ENCODE measurements at regions not wholly inside any gene's neighbourhood (a gene's known extent, or its start where the extent isn't known, plus 50 kb on each side); places are given as distances from the start of the nearest gene placed in this dataset.

GRCh38 chr6:85015396-85015990 is 251.1 kb upstream of the TBX18 start (continued):
- TF ChIP-seq TBP (optimal IDR thresholded peaks at IDR 0.05; ENCODE audit: low read depth, low read length), result no peak
- TF ChIP-seq MAZ (CRISPR knock-in tag; conservative IDR thresholded peaks at IDR 0.05 in 1 of 2, IDR thresholded peaks at IDR 0.05 in 1 of 2), result 0 out of 4 replicates have a peak, but pooled peaks of 1 of the 2 experiments have one; percentile 22
- no peak for TF ChIP-seq E2F5 (CRISPR knock-in tag; IDR thresholded peaks at IDR 0.05)
- no peak for TF ChIP-seq BMI1 (IDR thresholded peaks at IDR 0.05; ENCODE audit: low read length)
- peak; percentile 10; the same call in 1 of the 2 replicates for TF ChIP-seq NCOA1 (IDR thresholded peaks at IDR 0.05; ENCODE audit: low read depth)
- TF ChIP-seq MYBL2 (IDR thresholded peaks at IDR 0.05; ENCODE audit: low read depth), result no peak
- no peak for TF ChIP-seq MYBL2 (CRISPR knock-in tag; IDR thresholded peaks at IDR 0.05; ENCODE audit: borderline replicate concordance)
- no peak for TF ChIP-seq NCOA2 (IDR thresholded peaks at IDR 0.05; ENCODE audit: partially characterized antibody in 2 of 2)
- no peak for TF ChIP-seq ARID1B (IDR thresholded peaks at IDR 0.05)
- TF ChIP-seq ZNF512 (tag; IDR thresholded peaks at IDR 0.05), result no peak
- TF ChIP-seq ZBTB33 (CRISPR knock-in tag; IDR thresholded peaks at IDR 0.05), result no peak
- no peak for TF ChIP-seq ZZZ3 (IDR thresholded peaks at IDR 0.05)
- no peak for TF ChIP-seq ZNF408 (CRISPR knock-in tag; IDR thresholded peaks at IDR 0.05; ENCODE audit: low read depth)
- no peak for TF ChIP-seq ZNF592 (IDR thresholded peaks at IDR 0.05)
- TF ChIP-seq ZNF140 (CRISPR knock-in tag; IDR thresholded peaks at IDR 0.05), result no peak

Measured in K562 (cell line).